GM12878 (cell line): ENCODE measurements at regions not wholly inside any gene's neighbourhood (a gene's known extent, or its start where the extent isn't known, plus 50 kb on each side); places are given as distances from the start of the nearest gene placed in this dataset.

Experiments
- ATAC-seq: fragments of 200-7000 bp; cut with Tn5 transposase; 3 replicates; pipeline ENCODE4 v1.9.1; 2020; ENCODE audit warnings: mild to moderate bottlenecking, moderate library complexity
- BruUV-seq: library from RNA; stranded (reverse); fragments of 400-500 nt; replicated peaks from 2 replicates; lab custom pipeline; 2021; lab: Mats Ljungman, UMichigan
- CTCF ChIA-PET: fragments of 300-600 bp; sonication (Branson Sonifier 250); formaldehyde crosslinking; extraction: SDS; loops from one replicate; lab custom pipeline; 2021; ENCODE audit warnings: inconsistent platforms; lab: Yijun Ruan, JAX
- POLR2A ChIA-PET: fragments of 350-600 bp; formaldehyde crosslinking; extraction: SDS; loops from one replicate; lab custom pipeline; 2021; ENCODE audit warnings: inconsistent platforms; lab: Charles Lee
- RAD21 ChIA-PET: fragments of 300-600 bp; sonication (Branson Sonifier 250); formaldehyde crosslinking; loops from one replicate; lab custom pipeline; 2023; ENCODE audit warnings: antibody characterized with exemption; ENCODE audit not compliant: unreplicated experiment; lab: Charles Lee
- SMC1A ChIA-PET: fragments of 300-600 bp; sonication (Branson Sonifier 250); formaldehyde crosslinking; loops from one replicate; lab custom pipeline; 2023; ENCODE audit not compliant: unreplicated experiment, uncharacterized antibody; lab: Charles Lee
- DNase-seq: peaks from one replicate; pipeline ENCODE4 v3.0.0-alpha.2; 2011; ENCODE audit warnings: low read depth, low spot score
- FAIRE-seq: peaks from 3 replicates; lab custom pipeline; 2011; peaks lifted over from hg19 to GRCh38; lab: Jason Lieb, UNC
- H2AFZ ChIP-seq: 2 replicates; pipeline ENCODE4 v1.6.0; 2011; ENCODE audit warnings: low read depth, low read length, control low read depth; ENCODE audit not compliant: control insufficient read depth
- H3K27ac ChIP-seq: 2 replicates; pipeline ENCODE4 v1.5.1; 2011; ENCODE audit warnings: control low read depth; ENCODE audit not compliant: control insufficient read depth, insufficient read depth
- H3K27me3 ChIP-seq, 2 experiments: replicated peaks in 1 of 2; 2 replicates each; pipeline versions ENCODE4 v1.6.0 to v1.6.1; 2011; ENCODE audit warnings: low read length in 1 of 2; ENCODE audit not compliant: control insufficient read depth in 2 of 2, insufficient read depth in 2 of 2
- H3K36me3 ChIP-seq, 2 experiments: 2 replicates each; pipeline ENCODE4 v1.5.1; 2011; ENCODE audit warnings: low read length in 1 of 2; ENCODE audit not compliant: control insufficient read depth in 2 of 2, insufficient read depth in 2 of 2
- H3K4me1 ChIP-seq: 2 replicates; pipeline ENCODE4 v1.6.1; 2011; ENCODE audit warnings: mild to moderate bottlenecking, low read length, moderate library complexity, mixed read lengths; ENCODE audit not compliant: control insufficient read depth, insufficient read depth
- H3K4me2 ChIP-seq: 2 replicates; pipeline ENCODE4 v1.6.0; 2011; ENCODE audit warnings: control low read depth; ENCODE audit not compliant: control insufficient read depth, insufficient read depth
- H3K4me3 ChIP-seq: fragments of 200-600 bp; sonication (generic); 2 replicates; pipeline ENCODE4 v1.5.1; 2016
- H3K79me2 ChIP-seq: 2 replicates; pipeline ENCODE4 v1.6.0; 2011; ENCODE audit warnings: low read length; ENCODE audit not compliant: control insufficient read depth, insufficient read depth
- H3K9ac ChIP-seq: 2 replicates; pipeline ENCODE4 v1.8.0; 2011; ENCODE audit warnings: low read length, control low read depth, mixed read lengths; ENCODE audit not compliant: control insufficient read depth, insufficient read depth
- H3K9me3 ChIP-seq: replicated peaks from 3 replicates; pipeline ENCODE4 v1.5.1; 2011; ENCODE audit warnings: mild to moderate bottlenecking, low read length; ENCODE audit not compliant: control insufficient read depth, insufficient read depth
- H4K20me1 ChIP-seq: 2 replicates; pipeline ENCODE4 v1.6.0; 2011; ENCODE audit not compliant: control insufficient read depth, insufficient read depth
- BMI1 ChIP-seq: fragments of 450-650 bp; IDR thresholded peaks from 2 replicates; pipeline ENCODE4 v1.6.1; 2016; ENCODE audit warnings: mild to moderate bottlenecking, moderate library complexity, borderline replicate concordance
- FOXM1 ChIP-seq: IDR thresholded peaks from 2 replicates; pipeline ENCODE4 v1.6.1; 2012; ENCODE audit warnings: low read depth, mild to moderate bottlenecking, inconsistent platforms, low read length, moderate library complexity
- NFYA ChIP-seq: IDR thresholded peaks from 2 replicates; pipeline ENCODE4 v1.6.1; 2011; ENCODE audit warnings: low read depth, mild to moderate bottlenecking, low read length, improper control_type of control experiment, borderline replicate concordance
- PBX3 ChIP-seq: IDR thresholded peaks from 2 replicates; pipeline ENCODE4 v1.6.1; 2011; ENCODE audit warnings: mild to moderate bottlenecking, low read depth, low read length, moderate library complexity; ENCODE audit not compliant: insufficient replicate concordance
- REST ChIP-seq: IDR thresholded peaks from 2 replicates; pipeline ENCODE4 v1.6.1; 2012; ENCODE audit warnings: mild to moderate bottlenecking, low read depth, low read length
- SREBF2 ChIP-seq: IDR thresholded peaks from 2 replicates; pipeline ENCODE4 v1.6.1; 2012; ENCODE audit warnings: mild to moderate bottlenecking, low read length
- ZNF207 ChIP-seq: fragments of 450-650 bp; IDR thresholded peaks from 2 replicates; pipeline ENCODE4 v1.6.1; 2014; ENCODE audit warnings: antibody characterized with exemption, mild to moderate bottlenecking, borderline replicate concordance
- WGBS: methylation state at CpG from one replicate; pipeline ENCODE4 v1.1.6; 2016; ENCODE audit warnings: low lambda C conversion rate; ENCODE audit not compliant: insufficient replicate concordance, insufficient coverage; ENCODE audit errors: missing lambda C conversion rate; 5-methylcytosine and 5-hydroxymethylcytosine counted together
- in situ Hi-C: fragments of 300-500 bp; cut with MboI; formaldehyde crosslinking; loops from 9 replicates; pipeline ENCODE4 v1.14.3; 2018; ENCODE audit warnings: mixed read lengths
- intact Hi-C: fragments of 100-400 bp; cut with micrococcal nuclease; formaldehyde crosslinking; loops from one replicate; pipeline ENCODE4 v1.14.2; 2022; ENCODE audit not compliant: unreplicated experiment
- TF ChIP-seq, protein P1 (sequence below): IDR thresholded peaks from 2 replicates; pipeline ENCODE4 v1.6.1; 2012; ENCODE audit warnings: improper control_type of control experiment, low read depth, low read length; ENCODE audit not compliant: insufficient replicate concordance

DNA sequence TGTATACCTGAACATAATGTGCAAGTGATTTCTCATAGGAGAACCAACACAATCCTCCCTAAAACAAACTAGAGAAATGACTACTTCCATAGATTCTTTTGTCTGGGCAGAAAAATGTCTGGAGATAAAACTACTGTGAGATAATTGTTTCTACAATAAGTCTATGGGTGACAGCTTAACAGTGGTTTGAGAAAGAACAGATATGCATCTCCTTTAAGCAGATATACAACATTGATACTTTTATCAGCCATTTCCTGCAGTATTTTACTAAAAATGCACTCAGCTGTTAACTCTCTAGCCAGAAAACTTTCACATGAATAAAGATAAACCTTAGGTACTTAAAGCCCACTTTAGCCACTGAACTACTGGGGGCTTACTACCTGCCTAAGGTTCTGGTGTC is 1132.4 kb downstream of the EFNB2 start:
- intact Hi-C loops (no loop called here), in situ Hi-C loops (no loop called here)
- no peaks in the 10 kb centered on the region for H3K36me3 ChIP-seq
- CTCF ChIA-PET: no interaction called here
- H3K4me3 ChIP-seq: no peak overlapping the region
- no peaks in the 10 kb centered on the region for H3K27me3 ChIP-seq
- H2AFZ ChIP-seq: no peak overlapping the region
- FAIRE-seq (no peak), ATAC-seq (no peak), DNase-seq (no peak)
- no peaks in the 10 kb centered on the region for H3K9me3 ChIP-seq
- no peaks in the 10 kb centered on the region for H4K20me1 ChIP-seq
- POLR2A ChIA-PET: no interaction called here
- H3K79me2 ChIP-seq: no peaks in the 10 kb centered on the region
- SMC1A ChIA-PET: interaction anchor here (1.2 kb wide), 1 partner anchor 10 kb away, joined by 3 read pairs; no protein-coding TSS in a partner anchor
- no peak overlapping the region for H3K4me2 ChIP-seq
- no peaks in the 10 kb centered on the region for H3K4me1 ChIP-seq
- H3K27ac ChIP-seq: no peak overlapping the region
- no peak overlapping the region for H3K9ac ChIP-seq
- RAD21 ChIA-PET: no interaction called here
- no TSS peak for BruUV-seq
- no peak for TF ChIP-seq SREBF2

DNA sequence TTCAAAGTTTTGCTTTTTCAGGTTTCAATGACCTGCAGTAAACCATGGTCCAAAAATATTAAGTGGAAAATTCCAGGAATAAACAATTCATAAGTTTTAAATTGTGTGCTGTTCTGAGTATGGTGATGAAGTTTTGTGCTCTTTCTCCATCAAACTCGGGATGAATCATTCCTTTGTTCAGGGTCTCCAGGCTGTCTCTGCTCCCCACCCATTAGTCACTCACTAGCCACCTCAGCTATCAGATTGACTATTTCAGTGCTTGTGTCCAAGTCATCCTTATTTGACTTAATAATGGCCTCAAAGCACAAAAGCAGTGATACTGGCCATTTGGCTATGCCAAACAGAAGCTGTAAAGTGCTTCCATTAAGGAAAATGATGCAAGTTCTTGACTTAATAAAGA is 1140.4 kb downstream of the EFNB2 start:
- ChIA-PET CTCF (no interaction called here), POLR2A (no interaction called here), RAD21 (no interaction called here), SMC1A (no interaction called here)
- intact Hi-C loops (no loop called here), in situ Hi-C loops (no loop called here)
- Histone ChIP-seq H3K27me3 (no peaks in the 10 kb centered on the region), H3K9me3 (no peaks in the 10 kb centered on the region), H3K4me3 (no peak overlapping the region), H3K79me2 (no peaks in the 10 kb centered on the region), H4K20me1 (no peaks in the 10 kb centered on the region), H3K4me1 (no peaks in the 10 kb centered on the region), H3K9ac (no peak overlapping the region), H2AFZ (no peak overlapping the region), H3K27ac (no peak overlapping the region), H3K36me3 (no peaks in the 10 kb centered on the region), H3K4me2 (no peak overlapping the region)
- ATAC-seq: no peak
- 0% methylated on average over 1 of the region's 1 CpG for WGBS
- no TSS peak for BruUV-seq
- DNase-seq: no peak
- FAIRE-seq: no peak
- TF ChIP-seq FOXM1: no peak
- no peak for TF ChIP-seq BMI1
- TF ChIP-seq, protein P1, sequence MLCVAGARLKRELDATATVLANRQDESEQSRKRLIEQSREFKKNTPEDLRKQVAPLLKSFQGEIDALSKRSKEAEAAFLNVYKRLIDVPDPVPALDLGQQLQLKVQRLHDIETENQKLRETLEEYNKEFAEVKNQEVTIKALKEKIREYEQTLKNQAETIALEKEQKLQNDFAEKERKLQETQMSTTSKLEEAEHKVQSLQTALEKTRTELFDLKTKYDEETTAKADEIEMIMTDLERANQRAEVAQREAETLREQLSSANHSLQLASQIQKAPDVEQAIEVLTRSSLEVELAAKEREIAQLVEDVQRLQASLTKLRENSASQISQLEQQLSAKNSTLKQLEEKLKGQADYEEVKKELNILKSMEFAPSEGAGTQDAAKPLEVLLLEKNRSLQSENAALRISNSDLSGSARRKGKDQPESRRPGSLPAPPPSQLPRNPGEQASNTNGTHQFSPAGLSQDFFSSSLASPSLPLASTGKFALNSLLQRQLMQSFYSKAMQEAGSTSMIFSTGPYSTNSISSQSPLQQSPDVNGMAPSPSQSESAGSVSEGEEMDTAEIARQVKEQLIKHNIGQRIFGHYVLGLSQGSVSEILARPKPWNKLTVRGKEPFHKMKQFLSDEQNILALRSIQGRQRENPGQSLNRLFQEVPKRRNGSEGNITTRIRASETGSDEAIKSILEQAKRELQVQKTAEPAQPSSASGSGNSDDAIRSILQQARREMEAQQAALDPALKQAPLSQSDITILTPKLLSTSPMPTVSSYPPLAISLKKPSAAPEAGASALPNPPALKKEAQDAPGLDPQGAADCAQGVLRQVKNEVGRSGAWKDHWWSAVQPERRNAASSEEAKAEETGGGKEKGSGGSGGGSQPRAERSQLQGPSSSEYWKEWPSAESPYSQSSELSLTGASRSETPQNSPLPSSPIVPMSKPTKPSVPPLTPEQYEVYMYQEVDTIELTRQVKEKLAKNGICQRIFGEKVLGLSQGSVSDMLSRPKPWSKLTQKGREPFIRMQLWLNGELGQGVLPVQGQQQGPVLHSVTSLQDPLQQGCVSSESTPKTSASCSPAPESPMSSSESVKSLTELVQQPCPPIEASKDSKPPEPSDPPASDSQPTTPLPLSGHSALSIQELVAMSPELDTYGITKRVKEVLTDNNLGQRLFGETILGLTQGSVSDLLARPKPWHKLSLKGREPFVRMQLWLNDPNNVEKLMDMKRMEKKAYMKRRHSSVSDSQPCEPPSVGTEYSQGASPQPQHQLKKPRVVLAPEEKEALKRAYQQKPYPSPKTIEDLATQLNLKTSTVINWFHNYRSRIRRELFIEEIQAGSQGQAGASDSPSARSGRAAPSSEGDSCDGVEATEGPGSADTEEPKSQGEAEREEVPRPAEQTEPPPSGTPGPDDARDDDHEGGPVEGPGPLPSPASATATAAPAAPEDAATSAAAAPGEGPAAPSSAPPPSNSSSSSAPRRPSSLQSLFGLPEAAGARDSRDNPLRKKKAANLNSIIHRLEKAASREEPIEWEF: no peak
- TF ChIP-seq REST: no peak
- TF ChIP-seq NFYA: no peak
- TF ChIP-seq ZNF207: no peak
- no peak for TF ChIP-seq PBX3
